ENCODE measurements at regions not wholly inside any gene's neighbourhood (a gene's known extent, or its start where the extent isn't known, plus 50 kb on each side); places are given as distances from the start of the nearest gene placed in this dataset.

DNA sequence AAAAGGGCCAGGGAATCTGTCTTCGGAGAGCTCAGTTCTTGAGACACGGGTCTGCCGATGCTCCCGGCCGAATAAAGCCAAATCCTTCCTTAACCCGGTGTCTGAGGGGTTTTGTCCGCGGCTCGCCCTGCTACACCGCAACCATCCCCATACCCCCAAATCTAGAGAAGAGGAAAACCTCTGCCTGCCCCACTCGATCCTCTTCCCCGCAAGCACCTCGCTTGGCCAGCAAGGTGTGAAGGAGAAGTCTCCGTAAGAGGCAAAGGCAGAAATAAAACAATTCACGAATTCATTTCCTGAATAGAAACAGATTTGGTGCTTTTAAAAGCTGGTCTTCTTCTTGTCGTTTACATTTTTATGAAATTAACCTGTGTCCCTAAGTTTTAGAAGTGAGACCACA lies 67.3 kb upstream of the GALNT9 start:
- TF ChIP-seq, protein P1, sequence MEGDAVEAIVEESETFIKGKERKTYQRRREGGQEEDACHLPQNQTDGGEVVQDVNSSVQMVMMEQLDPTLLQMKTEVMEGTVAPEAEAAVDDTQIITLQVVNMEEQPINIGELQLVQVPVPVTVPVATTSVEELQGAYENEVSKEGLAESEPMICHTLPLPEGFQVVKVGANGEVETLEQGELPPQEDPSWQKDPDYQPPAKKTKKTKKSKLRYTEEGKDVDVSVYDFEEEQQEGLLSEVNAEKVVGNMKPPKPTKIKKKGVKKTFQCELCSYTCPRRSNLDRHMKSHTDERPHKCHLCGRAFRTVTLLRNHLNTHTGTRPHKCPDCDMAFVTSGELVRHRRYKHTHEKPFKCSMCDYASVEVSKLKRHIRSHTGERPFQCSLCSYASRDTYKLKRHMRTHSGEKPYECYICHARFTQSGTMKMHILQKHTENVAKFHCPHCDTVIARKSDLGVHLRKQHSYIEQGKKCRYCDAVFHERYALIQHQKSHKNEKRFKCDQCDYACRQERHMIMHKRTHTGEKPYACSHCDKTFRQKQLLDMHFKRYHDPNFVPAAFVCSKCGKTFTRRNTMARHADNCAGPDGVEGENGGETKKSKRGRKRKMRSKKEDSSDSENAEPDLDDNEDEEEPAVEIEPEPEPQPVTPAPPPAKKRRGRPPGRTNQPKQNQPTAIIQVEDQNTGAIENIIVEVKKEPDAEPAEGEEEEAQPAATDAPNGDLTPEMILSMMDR (IDR thresholded peaks at IDR 0.05), result no peak
- TF ChIP-seq POLR2A (IDR thresholded peaks at IDR 0.05), result no peak
